Epithelial cell of esophagus (primary cell): ENCODE measurements at regions not wholly inside any gene's neighbourhood (a gene's known extent, or its start where the extent isn't known, plus 50 kb on each side); places are given as distances from the start of the nearest gene placed in this dataset.

Experiments used
- DNase-seq: peaks from one replicate; pipeline ENCODE4 v3.0.0; 2010; ENCODE audit warnings: low read depth
- H3K4me3 ChIP-seq: 2 replicates; pipeline ENCODE4 v1.5.1; 2011; ENCODE audit warnings: mild to moderate bottlenecking, low read length, control low read depth
- TF ChIP-seq, protein P1 (sequence below): IDR thresholded peaks from 2 replicates; pipeline ENCODE4 v1.5.1; 2011; ENCODE audit warnings: low read depth, mild to moderate bottlenecking, low read length, control low read depth, inconsistent platforms; ENCODE audit not compliant: insufficient read depth; ENCODE audit errors: missing control alignments

DNA sequence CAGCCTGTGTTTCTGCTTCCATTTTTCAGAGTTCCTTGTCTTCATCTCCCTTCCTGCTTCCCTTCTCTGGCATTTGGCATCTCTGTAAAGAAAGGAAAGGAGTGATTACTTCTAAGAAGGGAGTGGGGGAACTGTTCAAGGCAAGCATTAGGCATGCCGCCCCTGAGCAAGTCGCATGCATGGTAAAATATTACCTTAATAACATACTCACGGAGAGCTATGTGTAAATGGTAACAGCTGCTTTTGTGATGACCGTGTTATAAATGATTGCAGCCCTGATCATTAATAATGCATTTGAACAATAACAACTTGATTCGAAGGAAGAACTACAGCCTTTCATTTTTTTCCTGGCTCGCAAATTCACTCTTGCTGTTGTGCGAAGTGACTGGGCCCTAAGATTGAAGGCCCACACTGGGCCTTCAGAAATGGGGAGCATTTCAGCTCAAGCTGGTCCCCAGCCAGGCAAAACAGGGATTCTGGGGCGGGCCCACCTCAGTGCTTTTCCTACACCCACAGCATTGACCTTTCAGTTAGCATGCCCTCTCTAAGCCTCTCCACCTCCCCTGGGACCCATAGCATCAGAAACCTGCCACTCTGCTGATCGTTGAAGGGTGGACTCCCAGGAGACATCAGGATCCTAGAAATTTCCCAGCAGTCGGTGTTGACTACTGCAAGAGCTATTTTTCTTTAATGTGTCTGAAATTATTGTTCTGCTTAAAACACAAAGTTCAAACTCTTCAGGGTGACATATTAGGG is 263.0 kb upstream of the CADM1 start:
- no peak overlapping the region for H3K4me3 ChIP-seq
- TF ChIP-seq, protein P1, sequence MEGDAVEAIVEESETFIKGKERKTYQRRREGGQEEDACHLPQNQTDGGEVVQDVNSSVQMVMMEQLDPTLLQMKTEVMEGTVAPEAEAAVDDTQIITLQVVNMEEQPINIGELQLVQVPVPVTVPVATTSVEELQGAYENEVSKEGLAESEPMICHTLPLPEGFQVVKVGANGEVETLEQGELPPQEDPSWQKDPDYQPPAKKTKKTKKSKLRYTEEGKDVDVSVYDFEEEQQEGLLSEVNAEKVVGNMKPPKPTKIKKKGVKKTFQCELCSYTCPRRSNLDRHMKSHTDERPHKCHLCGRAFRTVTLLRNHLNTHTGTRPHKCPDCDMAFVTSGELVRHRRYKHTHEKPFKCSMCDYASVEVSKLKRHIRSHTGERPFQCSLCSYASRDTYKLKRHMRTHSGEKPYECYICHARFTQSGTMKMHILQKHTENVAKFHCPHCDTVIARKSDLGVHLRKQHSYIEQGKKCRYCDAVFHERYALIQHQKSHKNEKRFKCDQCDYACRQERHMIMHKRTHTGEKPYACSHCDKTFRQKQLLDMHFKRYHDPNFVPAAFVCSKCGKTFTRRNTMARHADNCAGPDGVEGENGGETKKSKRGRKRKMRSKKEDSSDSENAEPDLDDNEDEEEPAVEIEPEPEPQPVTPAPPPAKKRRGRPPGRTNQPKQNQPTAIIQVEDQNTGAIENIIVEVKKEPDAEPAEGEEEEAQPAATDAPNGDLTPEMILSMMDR: no peak
- DNase-seq: no peak

DNA sequence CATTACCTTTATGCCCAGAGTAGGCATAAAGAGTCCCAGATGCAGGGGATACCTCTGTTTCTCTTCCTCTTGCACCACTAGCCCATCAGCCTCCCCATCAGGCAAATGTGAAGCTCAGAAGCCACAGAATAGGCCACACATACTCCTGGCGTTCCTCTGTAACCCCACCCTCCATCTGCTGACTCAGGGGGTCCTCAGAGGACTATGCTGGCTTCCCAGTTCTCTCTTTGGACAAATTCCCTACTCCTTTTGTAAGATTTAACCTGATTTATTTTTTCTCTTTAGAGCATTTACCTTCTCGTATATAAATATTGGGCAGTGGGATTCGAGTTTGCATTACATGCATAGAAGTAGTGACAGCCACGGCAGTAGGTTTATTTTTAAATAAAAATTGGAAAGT is 262.3 kb upstream of the CADM1 start:
- TF ChIP-seq, protein P1: no peak
- no peak for DNase-seq
- H3K4me3 ChIP-seq: no peak overlapping the region

- no peak for DNase-seq
- H3K4me3 ChIP-seq: no peak overlapping the region
- TF ChIP-seq, protein P1: no peak
Observed at GRCh38 chr11:115765803-115766239, 261.6 kb upstream of the CADM1 start.

- no peak for DNase-seq
- TF ChIP-seq, protein P1: no peak
- H3K4me3 ChIP-seq: no peak overlapping the region
Observed at GRCh38 chr11:115764176-115764575, 260.0 kb upstream of the CADM1 start.

- TF ChIP-seq, protein P1: no peak
- H3K4me3 ChIP-seq: no peak overlapping the region
- no peak for DNase-seq
Observed at GRCh38 chr11:115761817-115762216, 257.6 kb upstream of the CADM1 start.

DNA sequence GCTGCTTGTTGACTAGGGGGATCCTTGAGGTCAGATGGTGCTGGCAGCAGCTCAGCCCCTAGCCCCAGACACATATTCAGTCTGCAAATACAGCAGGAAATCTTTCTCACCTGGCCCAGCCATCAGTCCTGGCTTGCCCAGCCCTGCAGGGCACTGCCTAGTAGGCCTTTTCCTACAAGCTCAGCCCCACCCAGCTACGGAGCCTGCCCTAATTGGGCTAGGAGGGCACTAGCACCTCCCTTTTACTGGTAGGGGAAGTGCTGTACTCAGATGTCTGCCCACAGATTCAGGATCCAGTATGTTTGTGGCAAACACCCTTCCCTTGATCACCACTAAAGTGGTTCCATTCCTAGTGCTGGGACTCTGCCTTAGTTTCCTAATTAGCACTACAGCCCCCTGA is 257.1 kb upstream of the CADM1 start:
- H3K4me3 ChIP-seq: no peak overlapping the region
- DNase-seq: no peak
- TF ChIP-seq, protein P1: no peak
